Erythroblast (primary cell): ENCODE measurements at regions not wholly inside any gene's neighbourhood (a gene's known extent, or its start where the extent isn't known, plus 50 kb on each side); places are given as distances from the start of the nearest gene placed in this dataset.

ENCODE experiments used
- GATA1 ChIP-seq: IDR thresholded peaks from 2 replicates; pipeline ENCODE4 v1.6.1; 2011; ENCODE audit warnings: low read depth, mild to moderate bottlenecking, control low read depth, low read length, moderate library complexity
- POLR2A ChIP-seq: IDR thresholded peaks from 2 replicates; pipeline ENCODE4 v1.6.1; 2011; ENCODE audit warnings: mild to moderate bottlenecking, low read length

GRCh38 chr6:76814496-76815458, 648.5 kb downstream of the HTR1B start:
- no peak for TF ChIP-seq POLR2A
- no peak for TF ChIP-seq GATA1
